ENCODE measurements at regions not wholly inside any gene's neighbourhood (a gene's known extent, or its start where the extent isn't known, plus 50 kb on each side); places are given as distances from the start of the nearest gene placed in this dataset.

DNA sequence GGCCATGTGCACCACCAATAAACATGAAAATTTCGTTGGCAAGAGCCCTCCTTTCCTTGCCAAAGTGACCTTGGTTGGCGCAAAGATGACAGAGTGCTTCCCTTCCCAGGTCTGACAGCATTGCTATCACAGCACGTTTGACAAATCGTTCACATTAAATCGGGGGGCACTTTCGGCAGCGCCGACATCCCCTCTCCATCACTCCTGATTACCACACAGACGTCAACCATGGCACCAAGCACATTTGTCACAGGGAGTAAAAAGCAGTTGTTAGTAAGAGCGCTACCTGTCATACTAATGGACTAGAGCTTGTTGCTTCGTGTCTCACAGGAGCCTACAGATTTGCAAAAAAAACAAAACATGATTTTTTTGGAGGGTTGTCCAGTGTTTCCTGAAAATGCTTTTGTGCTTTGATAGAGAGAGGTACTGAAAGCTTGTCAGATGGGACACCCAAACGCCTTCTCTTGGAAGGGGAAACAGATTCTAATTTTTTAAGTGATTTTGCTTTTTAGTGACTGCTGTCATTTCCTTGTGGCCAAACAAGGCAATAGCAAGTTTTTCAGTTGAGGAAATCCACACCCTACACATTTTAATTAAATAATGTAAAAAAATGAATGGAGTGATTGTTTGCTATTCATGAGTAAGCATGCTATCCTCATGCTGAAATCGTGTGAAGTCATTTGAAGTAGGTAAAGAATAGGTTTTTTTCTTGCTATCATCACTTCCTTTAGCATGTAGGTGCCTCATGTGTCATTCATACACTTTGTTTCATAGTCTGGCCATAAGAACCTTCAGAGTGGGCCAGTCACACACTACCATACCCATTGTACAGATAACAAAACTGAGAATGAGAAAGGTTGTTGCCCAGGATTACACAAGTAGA lies 682.8 kb upstream of the WWC1 start:
- DNase-seq: no peak
- H3K4me3 ChIP-seq (ENCODE audit: low read depth, low read length): no peak overlapping the region
- H3K36me3 ChIP-seq: no peaks in the 10 kb centered on the region
- TF ChIP-seq, protein P1, sequence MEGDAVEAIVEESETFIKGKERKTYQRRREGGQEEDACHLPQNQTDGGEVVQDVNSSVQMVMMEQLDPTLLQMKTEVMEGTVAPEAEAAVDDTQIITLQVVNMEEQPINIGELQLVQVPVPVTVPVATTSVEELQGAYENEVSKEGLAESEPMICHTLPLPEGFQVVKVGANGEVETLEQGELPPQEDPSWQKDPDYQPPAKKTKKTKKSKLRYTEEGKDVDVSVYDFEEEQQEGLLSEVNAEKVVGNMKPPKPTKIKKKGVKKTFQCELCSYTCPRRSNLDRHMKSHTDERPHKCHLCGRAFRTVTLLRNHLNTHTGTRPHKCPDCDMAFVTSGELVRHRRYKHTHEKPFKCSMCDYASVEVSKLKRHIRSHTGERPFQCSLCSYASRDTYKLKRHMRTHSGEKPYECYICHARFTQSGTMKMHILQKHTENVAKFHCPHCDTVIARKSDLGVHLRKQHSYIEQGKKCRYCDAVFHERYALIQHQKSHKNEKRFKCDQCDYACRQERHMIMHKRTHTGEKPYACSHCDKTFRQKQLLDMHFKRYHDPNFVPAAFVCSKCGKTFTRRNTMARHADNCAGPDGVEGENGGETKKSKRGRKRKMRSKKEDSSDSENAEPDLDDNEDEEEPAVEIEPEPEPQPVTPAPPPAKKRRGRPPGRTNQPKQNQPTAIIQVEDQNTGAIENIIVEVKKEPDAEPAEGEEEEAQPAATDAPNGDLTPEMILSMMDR (IDR thresholded peaks at IDR 0.05; ENCODE audit: low read depth, low read length): no peak
- H3K27me3 ChIP-seq: no peaks in the 10 kb centered on the region
- H3K4me1 ChIP-seq: no peaks in the 10 kb centered on the region
- H3K9me3 ChIP-seq: no peaks in the 10 kb centered on the region

DNA sequence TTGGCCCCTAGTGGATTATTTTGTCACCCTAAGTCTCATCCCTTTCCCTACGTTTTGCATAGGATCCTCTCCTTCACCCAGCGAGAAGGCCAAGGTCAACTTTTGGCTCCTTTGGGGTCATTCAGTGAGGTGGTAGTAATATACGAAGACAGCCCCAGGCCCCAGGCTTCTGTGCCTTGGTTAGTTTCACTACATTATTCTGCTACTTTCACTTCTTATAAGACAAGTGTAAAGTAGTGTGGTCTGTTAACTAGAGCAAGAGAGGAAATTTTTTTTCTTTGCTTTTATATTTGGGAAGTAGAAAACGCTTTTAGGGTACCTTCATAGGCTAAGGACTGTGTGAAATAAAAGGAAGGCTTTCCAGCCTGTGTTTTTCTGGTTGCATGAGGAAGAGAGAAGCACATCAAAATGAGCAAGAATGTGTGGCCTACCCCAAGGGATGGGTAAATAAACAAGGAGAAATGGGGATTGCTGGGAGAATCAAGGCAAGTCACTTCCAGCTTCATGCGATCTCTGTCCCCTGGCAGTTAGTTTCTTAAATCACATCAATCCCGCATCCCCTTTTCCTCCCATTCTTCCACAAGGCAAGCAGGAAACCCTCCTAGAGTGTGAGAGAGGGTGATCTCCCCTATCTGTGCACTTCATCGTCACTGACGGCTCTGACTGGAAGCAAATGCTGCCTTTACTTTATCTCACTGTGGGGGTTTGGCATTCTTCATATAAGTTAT lies 677.0 kb upstream of the WWC1 start:
- Histone ChIP-seq H3K27me3 (no peaks in the 10 kb centered on the region; the same call in 1 of the 2 replicates), H3K9me3 (no peaks in the 10 kb centered on the region), H3K4me3 (ENCODE audit: low read depth, low read length) (no peak overlapping the region), H3K4me1 (no peaks in the 10 kb centered on the region), H3K36me3 (no peaks in the 10 kb centered on the region)
- DNase-seq: no peak
- TF ChIP-seq, protein P1 (IDR thresholded peaks at IDR 0.05; ENCODE audit: low read depth, low read length): no peak

DNA sequence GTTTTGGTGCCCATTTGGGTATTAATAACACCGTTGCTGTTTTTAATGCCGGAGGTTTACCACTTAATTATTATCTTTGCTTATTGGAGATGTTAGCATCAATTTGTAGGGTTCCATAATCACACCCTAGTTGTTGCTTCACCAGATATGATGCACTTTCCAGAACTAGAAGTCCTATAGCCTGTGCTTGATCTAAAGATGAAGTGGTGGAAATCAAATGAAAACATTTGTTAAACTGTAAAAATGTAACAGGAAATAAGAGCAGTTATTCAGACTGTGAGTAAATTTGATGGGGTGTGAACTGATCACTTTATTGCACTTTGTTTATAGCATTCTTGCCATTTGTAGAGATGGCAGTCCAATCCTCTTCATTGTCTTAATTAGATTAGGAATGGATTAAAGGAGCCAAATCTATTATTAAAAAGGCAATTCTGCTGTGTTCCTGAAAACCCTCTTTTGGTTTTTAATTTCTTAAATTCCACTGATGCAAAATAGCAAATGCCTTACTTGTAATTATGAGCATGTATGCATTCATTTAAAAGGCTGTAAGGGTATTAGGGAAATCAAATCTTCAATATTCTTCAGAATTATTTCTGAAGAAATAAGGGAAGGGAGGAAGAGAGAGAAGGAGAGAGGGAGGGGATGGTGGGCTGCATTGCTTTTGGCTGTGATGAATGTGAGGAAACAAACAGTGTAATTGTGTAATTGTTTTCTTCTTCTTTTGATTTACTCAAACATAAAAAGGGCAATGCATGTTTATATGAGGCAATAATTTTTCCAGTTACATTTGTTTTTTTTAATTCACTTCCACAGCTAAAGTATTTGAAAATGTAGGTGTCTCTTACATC lies 675.2 kb upstream of the WWC1 start:
- H3K36me3 ChIP-seq: no peaks in the 10 kb centered on the region
- H3K27me3 ChIP-seq: no peaks in the 10 kb centered on the region; the same call in 1 of the 2 replicates
- TF ChIP-seq, protein P1 (IDR thresholded peaks at IDR 0.05; ENCODE audit: low read depth, low read length): no peak
- H3K9me3 ChIP-seq: no peaks in the 10 kb centered on the region
- no peak overlapping the region for H3K4me3 ChIP-seq (ENCODE audit: low read depth, low read length)
- H3K4me1 ChIP-seq: no peaks in the 10 kb centered on the region
- DNase-seq: no peak

DNA sequence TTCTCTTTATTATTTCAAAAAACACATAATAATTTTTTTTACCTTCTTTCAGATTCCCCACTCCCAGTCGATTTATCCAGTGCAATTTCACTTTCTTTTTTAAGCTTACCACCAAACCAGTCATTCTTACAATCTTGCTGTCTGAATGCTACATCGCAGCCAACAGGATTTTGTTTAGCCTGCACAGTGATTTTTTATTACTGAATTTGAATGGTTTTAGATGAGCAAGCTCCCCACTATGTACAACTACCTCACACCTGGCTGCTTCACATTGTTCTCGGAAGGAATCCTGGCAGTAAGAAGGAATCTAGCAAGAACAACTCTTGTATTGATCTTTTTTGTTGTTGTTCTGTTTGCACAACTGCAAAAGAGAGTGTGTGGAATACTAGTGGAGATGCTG lies 668.1 kb upstream of the WWC1 start:
- Histone ChIP-seq H3K4me1 (no peaks in the 10 kb centered on the region), H3K4me3 (ENCODE audit: low read depth, low read length) (no peak overlapping the region), H3K36me3 (no peaks in the 10 kb centered on the region), H3K27me3 (no peaks in the 10 kb centered on the region), H3K9me3 (no peaks in the 10 kb centered on the region)
- DNase-seq: no peak
- TF ChIP-seq, protein P1 (IDR thresholded peaks at IDR 0.05; ENCODE audit: low read depth, low read length): no peak

DNA sequence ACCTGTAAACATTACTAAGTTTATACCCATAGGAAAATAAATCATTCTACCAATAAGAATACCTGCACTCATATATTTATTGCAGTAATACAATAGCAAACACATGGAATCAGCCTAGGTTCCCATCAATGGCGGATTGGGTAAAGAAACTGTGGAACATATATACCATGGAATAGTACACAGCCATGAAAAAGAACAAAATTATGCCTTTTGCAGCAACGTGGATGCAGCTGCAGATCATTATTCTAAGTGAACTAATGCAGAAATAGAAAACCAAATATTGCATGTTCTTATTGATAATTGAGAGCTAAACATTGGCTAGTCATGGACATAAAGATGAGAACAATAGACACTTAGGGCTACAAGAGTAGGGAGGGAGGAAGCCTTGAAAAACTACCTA lies 667.4 kb upstream of the WWC1 start:
- H3K4me1 ChIP-seq: no peaks in the 10 kb centered on the region
- no peak for DNase-seq
- TF ChIP-seq, protein P1 (IDR thresholded peaks at IDR 0.05; ENCODE audit: low read depth, low read length): no peak
- H3K36me3 ChIP-seq: no peaks in the 10 kb centered on the region
- H3K27me3 ChIP-seq: no peaks in the 10 kb centered on the region
- no peak overlapping the region for H3K4me3 ChIP-seq (ENCODE audit: low read depth, low read length)
- no peaks in the 10 kb centered on the region for H3K9me3 ChIP-seq

All from BE2C (cell line).